ENCODE measurements at regions not wholly inside any gene's neighbourhood (a gene's known extent, or its start where the extent isn't known, plus 50 kb on each side); places are given as distances from the start of the nearest gene placed in this dataset.

GRCh38 chr11:110375351-110375750 lies 54.4 kb upstream of the FDX1 start:
- H3K27me3 ChIP-seq (replicated peaks in 2 of 5; ENCODE audit: control insufficient read depth in 4 of 5, insufficient read depth in 5 of 5, low read length in 4 of 5), result no peaks in the 10 kb centered on the region
- H3K9me3 ChIP-seq (ENCODE audit: control extremely low read depth in 1 of 5, control insufficient read depth in 4 of 5, insufficient read depth in 2 of 5, low read depth in 1 of 5, low read length in 4 of 5), result no peaks in the 10 kb centered on the region
- no peak overlapping the region for H3K27ac ChIP-seq (ENCODE audit: insufficient read depth in 1 of 2, low read depth in 1 of 2, low read length in 2 of 2, poor library complexity in 1 of 2, severe bottlenecking in 2 of 2)
- H3K4me1 ChIP-seq (ENCODE audit: control extremely low read depth in 1 of 4, control insufficient read depth in 4 of 4, insufficient read depth in 4 of 4, low read length in 3 of 4), result peaks cover 0 to 9% (median 2%) of the 10 kb centered on the region in 4 experiments
- CTCF ChIA-PET, result interaction anchor here (0.6 to 2.3 kb wide), 8 partner anchors 25 to 430 kb away, joined by 3 to 14 read pairs (median 3); no protein-coding TSS in a partner anchor
- H3K4me3 ChIP-seq (ENCODE audit: control insufficient read depth in 1 of 7, extremely low read depth in 1 of 7, insufficient read depth in 4 of 7, low read depth in 2 of 7, low read length in 6 of 7), result no peak overlapping the region
- no peaks in the 10 kb centered on the region for H3K36me3 ChIP-seq (ENCODE audit: control insufficient read depth in 4 of 4, insufficient read depth in 4 of 4, low read length in 3 of 4)
- POLR2A ChIA-PET, result no interaction called here
- DNase-seq, result no peak

GRCh38 chr11:110376021-110376420 lies 53.7 kb upstream of the FDX1 start:
- Histone ChIP-seq H3K4me3 (ENCODE audit: control insufficient read depth in 1 of 7, extremely low read depth in 1 of 7, insufficient read depth in 4 of 7, low read depth in 2 of 7, low read length in 6 of 7) (no peak overlapping the region), H3K9me3 (ENCODE audit: control extremely low read depth in 1 of 5, control insufficient read depth in 4 of 5, insufficient read depth in 2 of 5, low read depth in 1 of 5, low read length in 4 of 5) (no peaks in the 10 kb centered on the region), H3K4me1 (ENCODE audit: control extremely low read depth in 1 of 4, control insufficient read depth in 4 of 4, insufficient read depth in 4 of 4, low read length in 3 of 4) (peaks cover 0 to 9% (median 2%) of the 10 kb centered on the region in 4 experiments), H3K27ac (ENCODE audit: insufficient read depth in 1 of 2, low read depth in 1 of 2, low read length in 2 of 2, poor library complexity in 1 of 2, severe bottlenecking in 2 of 2) (no peak overlapping the region), H3K36me3 (ENCODE audit: control insufficient read depth in 4 of 4, insufficient read depth in 4 of 4, low read length in 3 of 4) (no peaks in the 10 kb centered on the region), H3K27me3 (replicated peaks in 2 of 5; ENCODE audit: control insufficient read depth in 4 of 5, insufficient read depth in 5 of 5, low read length in 4 of 5) (no peaks in the 10 kb centered on the region)
- POLR2A ChIA-PET, result no interaction called here
- no peak for DNase-seq
- CTCF ChIA-PET, result interaction anchor here (0.7 to 2.3 kb wide), 7 partner anchors 25 to 431 kb away, joined by 3 to 14 read pairs (median 3); no protein-coding TSS in a partner anchor
- no CpG with 5 or more reads among the region's 1 CpG for WGBS (ENCODE audit: insufficient coverage)

- Histone ChIP-seq H3K27me3 (replicated peaks in 2 of 5; ENCODE audit: control insufficient read depth in 4 of 5, insufficient read depth in 5 of 5, low read length in 4 of 5) (no peaks in the 10 kb centered on the region), H3K27ac (ENCODE audit: insufficient read depth in 1 of 2, low read depth in 1 of 2, low read length in 2 of 2, poor library complexity in 1 of 2, severe bottlenecking in 2 of 2) (peak overlapping the region in 1 of 2 experiments; percentile 47), H3K4me1 (ENCODE audit: control extremely low read depth in 1 of 4, control insufficient read depth in 4 of 4, insufficient read depth in 4 of 4, low read length in 3 of 4) (peaks cover 0 to 9% (median 2%) of the 10 kb centered on the region in 4 experiments), H3K4me3 (ENCODE audit: control insufficient read depth in 1 of 7, extremely low read depth in 1 of 7, insufficient read depth in 4 of 7, low read depth in 2 of 7, low read length in 6 of 7) (peak overlapping the region in 5 of 7 experiments; percentile 26 to 78 (median 65)), H3K9me3 (ENCODE audit: control extremely low read depth in 1 of 5, control insufficient read depth in 4 of 5, insufficient read depth in 2 of 5, low read depth in 1 of 5, low read length in 4 of 5) (no peaks in the 10 kb centered on the region), H3K36me3 (ENCODE audit: control insufficient read depth in 4 of 4, insufficient read depth in 4 of 4, low read length in 3 of 4) (no peaks in the 10 kb centered on the region)
- WGBS (ENCODE audit: insufficient coverage), result 22% methylated on average over 4 of the region's 6 CpGs
- CTCF ChIA-PET, result interaction anchor here (0.8 to 1.9 kb wide), 14 partner anchors 10 to 853 kb away, joined by 3 to 15 read pairs (median 3); no protein-coding TSS in a partner anchor
- peak; percentile 74 to 90 (median 87) for DNase-seq
- POLR2A ChIA-PET, result no interaction called here
These were observed 52.9 kb upstream of the FDX1 start for GRCh38 chr11:110376711-110377324.

- Histone ChIP-seq H3K4me3 (ENCODE audit: control insufficient read depth in 1 of 7, extremely low read depth in 1 of 7, insufficient read depth in 4 of 7, low read depth in 2 of 7, low read length in 6 of 7) (no peak overlapping the region), H3K9me3 (ENCODE audit: control extremely low read depth in 1 of 5, control insufficient read depth in 4 of 5, insufficient read depth in 2 of 5, low read depth in 1 of 5, low read length in 4 of 5) (no peaks in the 10 kb centered on the region), H3K36me3 (ENCODE audit: control insufficient read depth in 4 of 4, insufficient read depth in 4 of 4, low read length in 3 of 4) (no peaks in the 10 kb centered on the region), H3K27ac (ENCODE audit: insufficient read depth in 1 of 2, low read depth in 1 of 2, low read length in 2 of 2, poor library complexity in 1 of 2, severe bottlenecking in 2 of 2) (no peak overlapping the region), H3K4me1 (ENCODE audit: control extremely low read depth in 1 of 4, control insufficient read depth in 4 of 4, insufficient read depth in 4 of 4, low read length in 3 of 4) (peaks cover 0 to 9% (median 2%) of the 10 kb centered on the region in 4 experiments), H3K27me3 (replicated peaks in 2 of 5; ENCODE audit: control insufficient read depth in 4 of 5, insufficient read depth in 5 of 5, low read length in 4 of 5) (no peaks in the 10 kb centered on the region)
- 100% methylated on average over 3 of the region's 3 CpGs for WGBS (ENCODE audit: insufficient coverage)
- CTCF ChIA-PET, result interaction anchor here (0.8 to 1.9 kb wide), 14 partner anchors 11 to 852 kb away, joined by 3 to 15 read pairs (median 3); no protein-coding TSS in a partner anchor
- DNase-seq, result no peak
- POLR2A ChIA-PET, result no interaction called here
These were observed 52.3 kb upstream of the FDX1 start for GRCh38 chr11:110377434-110377833.

- DNase-seq, result no peak
- Histone ChIP-seq H3K9me3 (ENCODE audit: control extremely low read depth in 1 of 5, control insufficient read depth in 4 of 5, insufficient read depth in 2 of 5, low read depth in 1 of 5, low read length in 4 of 5) (no peaks in the 10 kb centered on the region), H3K4me1 (ENCODE audit: control extremely low read depth in 1 of 4, control insufficient read depth in 4 of 4, insufficient read depth in 4 of 4, low read length in 3 of 4) (peaks cover 0 to 9% (median 2%) of the 10 kb centered on the region in 4 experiments), H3K27ac (ENCODE audit: insufficient read depth in 1 of 2, low read depth in 1 of 2, low read length in 2 of 2, poor library complexity in 1 of 2, severe bottlenecking in 2 of 2) (no peak overlapping the region), H3K36me3 (ENCODE audit: control insufficient read depth in 4 of 4, insufficient read depth in 4 of 4, low read length in 3 of 4) (no peaks in the 10 kb centered on the region), H3K4me3 (ENCODE audit: control insufficient read depth in 1 of 7, extremely low read depth in 1 of 7, insufficient read depth in 4 of 7, low read depth in 2 of 7, low read length in 6 of 7) (no peak overlapping the region), H3K27me3 (replicated peaks in 2 of 5; ENCODE audit: control insufficient read depth in 4 of 5, insufficient read depth in 5 of 5, low read length in 4 of 5) (no peaks in the 10 kb centered on the region)
- POLR2A ChIA-PET, result no interaction called here
- 100% methylated on average over 3 of the region's 3 CpGs for WGBS (ENCODE audit: insufficient coverage)
- CTCF ChIA-PET, result interaction anchor here (0.6 kb wide), 1 partner anchor 178 kb away, joined by 5 read pairs; no protein-coding TSS in a partner anchor
These were observed 50.5 kb upstream of the FDX1 start for GRCh38 chr11:110379261-110379660.

GRCh38 chr11:110379936-110380335 lies 49.8 kb upstream of the FDX1 start:
- H3K27me3 ChIP-seq (replicated peaks in 2 of 5; ENCODE audit: control insufficient read depth in 4 of 5, insufficient read depth in 5 of 5, low read length in 4 of 5), result no peaks in the 10 kb centered on the region
- H3K9me3 ChIP-seq (ENCODE audit: control extremely low read depth in 1 of 5, control insufficient read depth in 4 of 5, insufficient read depth in 2 of 5, low read depth in 1 of 5, low read length in 4 of 5), result no peaks in the 10 kb centered on the region
- no peak overlapping the region for H3K27ac ChIP-seq (ENCODE audit: insufficient read depth in 1 of 2, low read depth in 1 of 2, low read length in 2 of 2, poor library complexity in 1 of 2, severe bottlenecking in 2 of 2)
- H3K4me1 ChIP-seq (ENCODE audit: control extremely low read depth in 1 of 4, control insufficient read depth in 4 of 4, insufficient read depth in 4 of 4, low read length in 3 of 4), result peaks cover 0 to 9% (median 2%) of the 10 kb centered on the region in 4 experiments
- H3K4me3 ChIP-seq (ENCODE audit: control insufficient read depth in 1 of 7, extremely low read depth in 1 of 7, insufficient read depth in 4 of 7, low read depth in 2 of 7, low read length in 6 of 7), result no peak overlapping the region
- H3K36me3 ChIP-seq (ENCODE audit: control insufficient read depth in 4 of 4, insufficient read depth in 4 of 4, low read length in 3 of 4), result no peaks in the 10 kb centered on the region
- POLR2A ChIA-PET, result no interaction called here
- no peak for DNase-seq
- CTCF ChIA-PET, result no interaction called here
- WGBS (ENCODE audit: insufficient coverage), result 82% methylated on average over 1 of the region's 2 CpGs

Measured in common myeloid progenitor, CD34-positive (primary cell).